Panc1 (cell line): ENCODE measurements at regions not wholly inside any gene's neighbourhood (a gene's known extent, or its start where the extent isn't known, plus 50 kb on each side); places are given as distances from the start of the nearest gene placed in this dataset.
"Not testable (repeated sequence)": the region's sequence is repeated elsewhere in the genome, so short reads cannot be mapped to it uniquely, and the experiment has no call there.

Source experiments
- POLR2AphosphoS5 ChIP-seq: IDR thresholded peaks from 2 replicates; pipeline ENCODE4 v1.6.1; 2012; ENCODE audit warnings: mild to moderate bottlenecking, low read depth, low read length, moderate library complexity
- SIN3A ChIP-seq: IDR thresholded peaks from 2 replicates; pipeline ENCODE4 v1.6.1; 2012; ENCODE audit warnings: low read depth, mild to moderate bottlenecking, low read length, moderate library complexity, borderline replicate concordance; ENCODE audit not compliant: insufficient read depth
- TCF7L2 ChIP-seq: IDR thresholded peaks from 2 replicates; pipeline ENCODE4 v1.6.1; 2011; ENCODE audit warnings: mild to moderate bottlenecking, low read depth, low read length, inconsistent platforms
- TF ChIP-seq, protein P1 (sequence below): fragments of 450-650 bp; IDR thresholded peaks from 2 replicates; pipeline ENCODE4 v1.5.1; 2017; ENCODE audit warnings: mild to moderate bottlenecking
- TF ChIP-seq, protein P2 (sequence below), 2 experiments: IDR thresholded peaks; 2 replicates each; pipeline ENCODE4 v1.6.1; 2011 to 2012; ENCODE audit warnings: low read depth in 2 of 2, control low read depth in 1 of 2, low read length in 1 of 2, mild to moderate bottlenecking in 1 of 2, moderate library complexity in 1 of 2; ENCODE audit not compliant: insufficient read depth in 1 of 2

DNA sequence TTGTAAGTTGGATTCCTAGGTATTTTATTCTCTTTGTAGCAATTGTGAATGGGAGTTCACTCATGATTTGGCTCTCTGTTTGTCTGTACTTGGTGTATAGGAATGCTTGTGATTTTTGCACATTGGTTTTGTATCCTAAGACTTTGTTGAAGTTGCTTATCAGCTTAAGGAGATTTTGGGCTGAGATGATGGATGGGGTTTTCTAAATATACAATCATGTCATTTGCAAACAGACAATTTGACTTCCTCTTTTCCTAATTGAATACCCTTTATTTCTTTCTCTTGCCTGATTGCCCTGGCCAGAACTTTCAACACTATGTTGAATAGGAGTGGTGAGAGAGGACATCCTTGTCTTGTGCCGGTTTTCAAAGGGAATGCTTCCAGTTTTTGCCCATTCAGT lies 391.8 kb downstream of the NPIPA7 start:
- TF ChIP-seq, protein P1, sequence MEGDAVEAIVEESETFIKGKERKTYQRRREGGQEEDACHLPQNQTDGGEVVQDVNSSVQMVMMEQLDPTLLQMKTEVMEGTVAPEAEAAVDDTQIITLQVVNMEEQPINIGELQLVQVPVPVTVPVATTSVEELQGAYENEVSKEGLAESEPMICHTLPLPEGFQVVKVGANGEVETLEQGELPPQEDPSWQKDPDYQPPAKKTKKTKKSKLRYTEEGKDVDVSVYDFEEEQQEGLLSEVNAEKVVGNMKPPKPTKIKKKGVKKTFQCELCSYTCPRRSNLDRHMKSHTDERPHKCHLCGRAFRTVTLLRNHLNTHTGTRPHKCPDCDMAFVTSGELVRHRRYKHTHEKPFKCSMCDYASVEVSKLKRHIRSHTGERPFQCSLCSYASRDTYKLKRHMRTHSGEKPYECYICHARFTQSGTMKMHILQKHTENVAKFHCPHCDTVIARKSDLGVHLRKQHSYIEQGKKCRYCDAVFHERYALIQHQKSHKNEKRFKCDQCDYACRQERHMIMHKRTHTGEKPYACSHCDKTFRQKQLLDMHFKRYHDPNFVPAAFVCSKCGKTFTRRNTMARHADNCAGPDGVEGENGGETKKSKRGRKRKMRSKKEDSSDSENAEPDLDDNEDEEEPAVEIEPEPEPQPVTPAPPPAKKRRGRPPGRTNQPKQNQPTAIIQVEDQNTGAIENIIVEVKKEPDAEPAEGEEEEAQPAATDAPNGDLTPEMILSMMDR = not testable (repeated sequence)
- not testable (repeated sequence) for TF ChIP-seq POLR2AphosphoS5, SIN3A, TCF7L2
- TF ChIP-seq, protein P2, sequence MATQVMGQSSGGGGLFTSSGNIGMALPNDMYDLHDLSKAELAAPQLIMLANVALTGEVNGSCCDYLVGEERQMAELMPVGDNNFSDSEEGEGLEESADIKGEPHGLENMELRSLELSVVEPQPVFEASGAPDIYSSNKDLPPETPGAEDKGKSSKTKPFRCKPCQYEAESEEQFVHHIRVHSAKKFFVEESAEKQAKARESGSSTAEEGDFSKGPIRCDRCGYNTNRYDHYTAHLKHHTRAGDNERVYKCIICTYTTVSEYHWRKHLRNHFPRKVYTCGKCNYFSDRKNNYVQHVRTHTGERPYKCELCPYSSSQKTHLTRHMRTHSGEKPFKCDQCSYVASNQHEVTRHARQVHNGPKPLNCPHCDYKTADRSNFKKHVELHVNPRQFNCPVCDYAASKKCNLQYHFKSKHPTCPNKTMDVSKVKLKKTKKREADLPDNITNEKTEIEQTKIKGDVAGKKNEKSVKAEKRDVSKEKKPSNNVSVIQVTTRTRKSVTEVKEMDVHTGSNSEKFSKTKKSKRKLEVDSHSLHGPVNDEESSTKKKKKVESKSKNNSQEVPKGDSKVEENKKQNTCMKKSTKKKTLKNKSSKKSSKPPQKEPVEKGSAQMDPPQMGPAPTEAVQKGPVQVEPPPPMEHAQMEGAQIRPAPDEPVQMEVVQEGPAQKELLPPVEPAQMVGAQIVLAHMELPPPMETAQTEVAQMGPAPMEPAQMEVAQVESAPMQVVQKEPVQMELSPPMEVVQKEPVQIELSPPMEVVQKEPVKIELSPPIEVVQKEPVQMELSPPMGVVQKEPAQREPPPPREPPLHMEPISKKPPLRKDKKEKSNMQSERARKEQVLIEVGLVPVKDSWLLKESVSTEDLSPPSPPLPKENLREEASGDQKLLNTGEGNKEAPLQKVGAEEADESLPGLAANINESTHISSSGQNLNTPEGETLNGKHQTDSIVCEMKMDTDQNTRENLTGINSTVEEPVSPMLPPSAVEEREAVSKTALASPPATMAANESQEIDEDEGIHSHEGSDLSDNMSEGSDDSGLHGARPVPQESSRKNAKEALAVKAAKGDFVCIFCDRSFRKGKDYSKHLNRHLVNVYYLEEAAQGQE (IDR thresholded peaks at IDR 0.05; ENCODE audit: insufficient read depth in 1 of 2, low read depth in 2 of 2, low read length in 1 of 2) = not testable (repeated sequence)
